Hematopoietic multipotent progenitor cell treated with erythropoietin and hydrocortisone succinate and interleukin-3 and kit ligand, for 6 days (in vitro differentiated cells): ENCODE measurements at regions not wholly inside any gene's neighbourhood (a gene's known extent, or its start where the extent isn't known, plus 50 kb on each side); places are given as distances from the start of the nearest gene placed in this dataset.

Source experiments
- DNase-seq: peaks from one replicate; pipeline ENCODE4 v3.0.0-alpha.2; 2015

GRCh38 chr14:80146941-80147340 is 64.4 kb downstream of the DIO2 start:
- no peak for DNase-seq

GRCh38 chr14:80136358-80136757 is 74.9 kb downstream of the DIO2 start:
- DNase-seq, result no peak

- DNase-seq, result no peak
These were observed 75.8 kb downstream of the DIO2 start for GRCh38 chr14:80135305-80136088.

- no peak for DNase-seq
These were observed 77.0 kb downstream of the DIO2 start for GRCh38 chr14:80134321-80134720.

GRCh38 chr14:80133457-80133856 is 77.8 kb downstream of the DIO2 start:
- no peak for DNase-seq

- no peak for DNase-seq
These were observed 83.8 kb downstream of the DIO2 start for GRCh38 chr14:80127466-80127865.

GRCh38 chr14:80124794-80125193 is 86.5 kb downstream of the DIO2 start:
- DNase-seq, result no peak

- DNase-seq, result no peak
These were observed 93.4 kb downstream of the DIO2 start for GRCh38 chr14:80117876-80118275.

GRCh38 chr14:80116157-80116556 is 95.1 kb downstream of the DIO2 start:
- DNase-seq, result no peak

- DNase-seq, result no peak
These were observed 100.6 kb downstream of the DIO2 start for GRCh38 chr14:80110721-80111120.

- no peak for DNase-seq
These were observed 102.2 kb downstream of the DIO2 start for GRCh38 chr14:80109055-80109454.

- no peak for DNase-seq
These were observed 102.9 kb downstream of the DIO2 start for GRCh38 chr14:80108430-80108829.

GRCh38 chr14:80105488-80105994 is 105.8 kb downstream of the DIO2 start:
- no peak for DNase-seq

GRCh38 chr14:80101835-80102234 is 109.5 kb downstream of the DIO2 start:
- DNase-seq, result no peak

- no peak for DNase-seq
These were observed 110.6 kb downstream of the DIO2 start for GRCh38 chr14:80100681-80101080.

GRCh38 chr14:80095623-80096022 is 115.7 kb downstream of the DIO2 start:
- DNase-seq, result no peak

- no peak for DNase-seq
These were observed 123.9 kb downstream of the DIO2 start for GRCh38 chr14:80087411-80087810.

GRCh38 chr14:80084196-80084595 is 127.1 kb downstream of the DIO2 start:
- DNase-seq, result no peak

GRCh38 chr14:80080601-80081000 is 130.7 kb downstream of the DIO2 start:
- DNase-seq, result no peak

GRCh38 chr14:80078501-80078900 is 132.8 kb downstream of the DIO2 start:
- DNase-seq, result no peak

GRCh38 chr14:80077262-80077661 is 134.0 kb downstream of the DIO2 start:
- DNase-seq, result no peak

GRCh38 chr14:80074900-80075574 is 136.3 kb downstream of the DIO2 start:
- no peak for DNase-seq

GRCh38 chr14:80059041-80059440 is 152.3 kb downstream of the DIO2 start:
- no peak for DNase-seq

- DNase-seq, result no peak
These were observed 154.9 kb downstream of the DIO2 start for GRCh38 chr14:80056497-80056801.
